ENCODE measurements at regions not wholly inside any gene's neighbourhood (a gene's known extent, or its start where the extent isn't known, plus 50 kb on each side); places are given as distances from the start of the nearest gene placed in this dataset.

- Histone ChIP-seq H3K4me3 (replicated peaks in 1 of 3) (no peak overlapping the region), H3K27me3 (no peaks in the 10 kb centered on the region), H3K9me3 (no peaks in the 10 kb centered on the region), H3K36me3 (no peaks in the 10 kb centered on the region), H3K4me1 (peaks cover 0 to 4% of the 10 kb centered on the region in 2 donors), H3K27ac (no peak overlapping the region)
- intact Hi-C loops (cut with DNase I) = no loop called here
- no peak for DNase-seq
- TF ChIP-seq POLR2A (IDR thresholded peaks at IDR 0.05) = no peak
- TF ChIP-seq, protein P1, sequence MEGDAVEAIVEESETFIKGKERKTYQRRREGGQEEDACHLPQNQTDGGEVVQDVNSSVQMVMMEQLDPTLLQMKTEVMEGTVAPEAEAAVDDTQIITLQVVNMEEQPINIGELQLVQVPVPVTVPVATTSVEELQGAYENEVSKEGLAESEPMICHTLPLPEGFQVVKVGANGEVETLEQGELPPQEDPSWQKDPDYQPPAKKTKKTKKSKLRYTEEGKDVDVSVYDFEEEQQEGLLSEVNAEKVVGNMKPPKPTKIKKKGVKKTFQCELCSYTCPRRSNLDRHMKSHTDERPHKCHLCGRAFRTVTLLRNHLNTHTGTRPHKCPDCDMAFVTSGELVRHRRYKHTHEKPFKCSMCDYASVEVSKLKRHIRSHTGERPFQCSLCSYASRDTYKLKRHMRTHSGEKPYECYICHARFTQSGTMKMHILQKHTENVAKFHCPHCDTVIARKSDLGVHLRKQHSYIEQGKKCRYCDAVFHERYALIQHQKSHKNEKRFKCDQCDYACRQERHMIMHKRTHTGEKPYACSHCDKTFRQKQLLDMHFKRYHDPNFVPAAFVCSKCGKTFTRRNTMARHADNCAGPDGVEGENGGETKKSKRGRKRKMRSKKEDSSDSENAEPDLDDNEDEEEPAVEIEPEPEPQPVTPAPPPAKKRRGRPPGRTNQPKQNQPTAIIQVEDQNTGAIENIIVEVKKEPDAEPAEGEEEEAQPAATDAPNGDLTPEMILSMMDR (IDR thresholded peaks at IDR 0.05) = no peak
- 79 to 91% methylated on average over 6 to 7 of the region's 7 CpGs for WGBS, 2 donors
These were observed 174.3 kb downstream of the SETD4 start for GRCh38 chr21:35885942-35886541.

GRCh38 chr21:35882791-35883240, 177.5 kb downstream of the SETD4 start:
- peaks cover 0 to 4% of the 10 kb centered on the region in 2 donors for H3K4me1 ChIP-seq
- no peaks in the 10 kb centered on the region for H3K27me3 ChIP-seq
- 15 to 26% methylated on average over 8 to 10 of the region's 10 CpGs for WGBS, 2 donors
- no peaks in the 10 kb centered on the region for H3K36me3 ChIP-seq
- DNase-seq = peak; percentile 4 to 10
- TF ChIP-seq POLR2A (IDR thresholded peaks at IDR 0.05) = no peak
- TF ChIP-seq, protein P1 (IDR thresholded peaks at IDR 0.05) = no peak
- no peaks in the 10 kb centered on the region for H3K9me3 ChIP-seq
- no peak overlapping the region for H3K4me3 ChIP-seq (replicated peaks in 1 of 3)
- no peak overlapping the region for H3K27ac ChIP-seq
- intact Hi-C loops (cut with DNase I) = no loop called here

DNA sequence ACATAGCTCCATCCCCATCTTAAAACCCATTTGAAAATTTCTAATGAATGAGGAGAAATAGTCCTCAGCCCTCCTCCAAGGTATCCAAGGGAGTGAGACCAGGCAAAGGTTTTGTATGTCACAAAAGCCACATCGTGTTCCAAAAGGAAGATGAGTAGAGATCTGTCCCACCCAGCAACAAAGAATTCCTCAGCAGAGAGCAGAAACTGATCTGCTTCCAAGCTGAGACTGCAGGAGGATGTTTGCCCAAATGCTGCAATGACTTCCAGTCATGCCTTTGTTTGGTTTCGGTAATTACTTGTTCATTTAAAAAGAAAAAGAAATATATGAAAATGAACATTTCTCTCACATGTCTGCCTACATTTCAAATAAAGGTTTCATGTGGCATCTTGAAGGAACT, 186.9 kb downstream of the SETD4 start:
- TF ChIP-seq, protein P1 (IDR thresholded peaks at IDR 0.05) = no peak
- TF ChIP-seq POLR2A (IDR thresholded peaks at IDR 0.05) = no peak
- 58 to 62% methylated on average over 2 of the region's 2 CpGs for WGBS, 2 donors
- intact Hi-C loops (cut with DNase I) = no loop called here

GRCh38 chr21:35871906-35872305, 188.4 kb downstream of the SETD4 start:
- H3K36me3 ChIP-seq = no peaks in the 10 kb centered on the region
- no peak overlapping the region for H3K27ac ChIP-seq
- WGBS, 2 donors = 88 to 91% methylated on average over 2 of the region's 2 CpGs
- no peaks in the 10 kb centered on the region for H3K27me3 ChIP-seq
- no peak for TF ChIP-seq POLR2A (IDR thresholded peaks at IDR 0.05)
- TF ChIP-seq, protein P1 (IDR thresholded peaks at IDR 0.05) = no peak
- no peaks in the 10 kb centered on the region for H3K9me3 ChIP-seq
- DNase-seq = no peak
- no peaks in the 10 kb centered on the region for H3K4me1 ChIP-seq
- H3K4me3 ChIP-seq (replicated peaks in 1 of 3) = no peak overlapping the region
- intact Hi-C loops (cut with DNase I) = no loop called here

More for the DNA sequence above, 186.9 kb downstream of the SETD4 start:
- Histone ChIP-seq H3K9me3 (no peaks in the 10 kb centered on the region), H3K36me3 (no peaks in the 10 kb centered on the region), H3K4me1 (no peaks in the 10 kb centered on the region), H3K27me3 (no peaks in the 10 kb centered on the region), H3K4me3 (replicated peaks in 1 of 3) (no peak overlapping the region), H3K27ac (no peak overlapping the region)
- no peak for DNase-seq

DNA sequence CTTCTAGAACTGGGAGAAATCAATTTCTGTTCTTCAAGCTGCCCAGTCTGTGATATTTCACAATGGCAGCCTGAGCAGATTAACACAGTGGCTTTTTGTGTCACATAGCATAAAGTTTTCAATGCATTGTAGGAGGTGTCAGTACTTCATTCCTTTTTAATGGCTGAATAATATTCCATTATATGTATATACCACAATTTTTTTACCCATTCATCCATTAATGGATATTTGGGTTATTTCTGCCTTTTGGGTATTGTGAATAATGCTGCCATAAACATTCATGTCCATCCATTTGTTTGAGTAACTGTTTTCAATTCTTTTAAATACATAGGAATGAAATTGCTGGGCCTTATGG, 191.5 kb downstream of the SETD4 start:
- Histone ChIP-seq H3K27ac (no peak overlapping the region), H3K27me3 (no peaks in the 10 kb centered on the region), H3K4me1 (no peaks in the 10 kb centered on the region), H3K36me3 (no peaks in the 10 kb centered on the region), H3K4me3 (replicated peaks in 1 of 3) (no peak overlapping the region), H3K9me3 (no peaks in the 10 kb centered on the region)
- DNase-seq = no peak
- TF ChIP-seq POLR2A (IDR thresholded peaks at IDR 0.05) = no peak
- TF ChIP-seq, protein P1 (IDR thresholded peaks at IDR 0.05) = no peak
- intact Hi-C loops (cut with DNase I) = no loop called here

Measured in thyroid gland (tissue), 4 donors.